ENCODE measurements at regions not wholly inside any gene's neighbourhood (a gene's known extent, or its start where the extent isn't known, plus 50 kb on each side); places are given as distances from the start of the nearest gene placed in this dataset.

GRCh38 chr5:89330140-89330539 is 447.2 kb upstream of the MEF2C start:
- TF ChIP-seq TOX (CRISPR knock-in tag; IDR thresholded peaks at IDR 0.05; ENCODE audit: borderline replicate concordance) (no peak), ARNTL (CRISPR knock-in tag; IDR thresholded peaks at IDR 0.05; ENCODE audit: borderline replicate concordance, low read depth) (no peak), CREB5 (CRISPR knock-in tag; IDR thresholded peaks at IDR 0.05; ENCODE audit: low read depth) (no peak), RARB (CRISPR knock-in tag; IDR thresholded peaks at IDR 0.05) (no peak), ZFP30 (CRISPR knock-in tag; IDR thresholded peaks at IDR 0.05) (no peak), ZNF565 (CRISPR knock-in tag; conservative IDR thresholded peaks at IDR 0.05; ENCODE audit: low read depth) (no peak), PATZ1 (CRISPR knock-in tag; IDR thresholded peaks at IDR 0.05; ENCODE audit: borderline replicate concordance) (no peak), TSHZ2 (CRISPR knock-in tag; IDR thresholded peaks at IDR 0.05) (no peak), BACH2 (CRISPR knock-in tag; IDR thresholded peaks at IDR 0.05; ENCODE audit: borderline replicate concordance) (no peak), ZFP3 (CRISPR knock-in tag; IDR thresholded peaks at IDR 0.05) (no peak), OSR1 (CRISPR knock-in tag; IDR thresholded peaks at IDR 0.05) (no peak), TCF4 (CRISPR knock-in tag; IDR thresholded peaks at IDR 0.05; ENCODE audit: borderline replicate concordance) (no peak)
